Adrenal gland (tissue), 5 donors: ENCODE measurements at regions not wholly inside any gene's neighbourhood (a gene's known extent, or its start where the extent isn't known, plus 50 kb on each side); places are given as distances from the start of the nearest gene placed in this dataset.

Experiments
- POLR2A ChIP-seq, 2 donors: fragments of 450-650 bp; IDR thresholded peaks; one replicate each; pipeline ENCODE4 v1.6.1; 2017; ENCODE audit warnings: antibody characterized with exemption in 2 of 2, mild to moderate bottlenecking in 2 of 2, moderate library complexity in 1 of 2
- TF ChIP-seq, protein P1 (sequence below), 6 experiments: fragments of 450-650 bp in 4 of 6; fragments of 200-600 bp in 2 of 6; sonication (generic) in 1 of 6; IDR thresholded peaks; 1 replicate in 5 of 6; 2 replicates in 1 of 6; pipeline versions ENCODE4 v1.5.1 to v1.8.0; 2016 to 2021; ENCODE audit warnings: antibody characterized with exemption in 6 of 6, mild to moderate bottlenecking in 2 of 6, moderate library complexity in 1 of 6
- donor health status: DM: no; HTN: no; CAD: no.

DNA sequence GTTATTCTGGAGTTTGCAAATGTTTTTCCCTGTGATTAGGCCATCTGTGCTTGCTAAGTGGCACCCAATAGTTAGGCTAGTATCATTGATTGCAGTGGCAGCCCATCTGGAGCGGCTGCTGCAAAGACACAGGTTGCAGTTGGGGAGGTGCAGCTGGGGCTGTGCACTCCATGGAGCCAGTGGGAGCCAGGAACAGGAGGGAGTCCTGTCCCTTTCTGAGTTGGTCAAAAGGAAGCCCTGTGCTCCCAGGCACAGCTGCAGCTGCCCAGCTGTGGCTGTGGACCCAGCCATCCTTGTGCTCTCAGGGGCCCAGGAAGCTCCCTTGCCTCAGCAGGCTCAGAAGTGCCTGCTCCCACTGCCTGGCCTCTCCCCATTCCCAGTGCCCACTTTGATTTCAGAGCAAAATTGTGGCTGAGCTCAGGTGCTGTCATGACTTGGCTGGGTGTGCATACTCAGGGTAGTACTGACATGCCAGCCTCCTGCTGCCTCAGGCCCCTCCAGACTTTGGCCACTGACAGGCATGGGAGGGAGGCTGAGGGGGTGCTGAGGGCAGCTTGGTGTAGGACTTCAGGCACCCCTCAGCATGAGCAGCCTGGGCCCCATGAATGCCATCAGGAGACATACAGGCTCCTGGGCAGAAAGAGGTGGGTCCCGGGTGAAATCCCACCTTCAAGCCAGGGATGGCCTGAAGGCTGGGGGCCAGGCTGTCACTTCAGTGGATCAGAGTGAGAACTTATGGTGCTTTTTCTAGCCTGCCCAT lies 270.6 kb downstream of the PCDH20 start:
- no peak for TF ChIP-seq POLR2A (IDR thresholded peaks at IDR 0.05)
- TF ChIP-seq, protein P1, sequence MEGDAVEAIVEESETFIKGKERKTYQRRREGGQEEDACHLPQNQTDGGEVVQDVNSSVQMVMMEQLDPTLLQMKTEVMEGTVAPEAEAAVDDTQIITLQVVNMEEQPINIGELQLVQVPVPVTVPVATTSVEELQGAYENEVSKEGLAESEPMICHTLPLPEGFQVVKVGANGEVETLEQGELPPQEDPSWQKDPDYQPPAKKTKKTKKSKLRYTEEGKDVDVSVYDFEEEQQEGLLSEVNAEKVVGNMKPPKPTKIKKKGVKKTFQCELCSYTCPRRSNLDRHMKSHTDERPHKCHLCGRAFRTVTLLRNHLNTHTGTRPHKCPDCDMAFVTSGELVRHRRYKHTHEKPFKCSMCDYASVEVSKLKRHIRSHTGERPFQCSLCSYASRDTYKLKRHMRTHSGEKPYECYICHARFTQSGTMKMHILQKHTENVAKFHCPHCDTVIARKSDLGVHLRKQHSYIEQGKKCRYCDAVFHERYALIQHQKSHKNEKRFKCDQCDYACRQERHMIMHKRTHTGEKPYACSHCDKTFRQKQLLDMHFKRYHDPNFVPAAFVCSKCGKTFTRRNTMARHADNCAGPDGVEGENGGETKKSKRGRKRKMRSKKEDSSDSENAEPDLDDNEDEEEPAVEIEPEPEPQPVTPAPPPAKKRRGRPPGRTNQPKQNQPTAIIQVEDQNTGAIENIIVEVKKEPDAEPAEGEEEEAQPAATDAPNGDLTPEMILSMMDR (IDR thresholded peaks at IDR 0.05), result no peak
